ENCODE measurements at regions not wholly inside any gene's neighbourhood (a gene's known extent, or its start where the extent isn't known, plus 50 kb on each side); places are given as distances from the start of the nearest gene placed in this dataset.

- H3K9me3 Mint-ChIP-seq (ENCODE audit: unreplicated experiment): no peaks in the 10 kb centered on the region
- no peaks in the 10 kb centered on the region for H3K36me3 ChIP-seq (ENCODE audit: control insufficient read depth, insufficient read depth, low read length)
- intact Hi-C loops (cut with micrococcal nuclease; ENCODE audit: unreplicated experiment): no loop called here
- no TSS peak for BruUV-seq (replicated peaks)
- DNase-seq: no peak
- no peaks in the 10 kb centered on the region for H3K9me3 ChIP-seq
- H3K27me3 Mint-ChIP-seq (ENCODE audit: insufficient read depth, unreplicated experiment): peaks cover 7% of the 10 kb centered on the region
- H3K27me3 ChIP-seq (replicated peaks; ENCODE audit: control insufficient read depth, insufficient read depth, low read length): no peaks in the 10 kb centered on the region
- H3K4me1 Mint-ChIP-seq (ENCODE audit: low read depth, unreplicated experiment): no peaks in the 10 kb centered on the region
- H3K36me3 Mint-ChIP-seq (ENCODE audit: insufficient read depth, unreplicated experiment): no peaks in the 10 kb centered on the region
- POLR2A ChIA-PET: no interaction called here
- no peak overlapping the region for H3K4me3 Mint-ChIP-seq (ENCODE audit: unreplicated experiment)
- H3K4me1 ChIP-seq: no peaks in the 10 kb centered on the region
- CTCF ChIA-PET: interaction anchor here (0.6 kb wide), 1 partner anchor 273 kb away, joined by 3 read pairs; no protein-coding TSS in a partner anchor
- H3K4me3 ChIP-seq (ENCODE audit: low read depth, low read length): no peak overlapping the region
- H3K27ac Mint-ChIP-seq (ENCODE audit: unreplicated experiment): no peak overlapping the region
- TF ChIP-seq CTCF (IDR thresholded peaks at IDR 0.05; ENCODE audit: insufficient read depth in 1 of 2, low read depth in 1 of 2, low read length in 1 of 2, severe bottlenecking in 1 of 2, unreplicated experiment in 1 of 2): no peak
These were observed 223.7 kb downstream of the CBLN1 start for GRCh38 chr16:49057936-49058335.

- Histone ChIP-seq H3K36me3 (ENCODE audit: control insufficient read depth, insufficient read depth, low read length) (no peaks in the 10 kb centered on the region), H3K27me3 (replicated peaks; ENCODE audit: control insufficient read depth, insufficient read depth, low read length) (no peaks in the 10 kb centered on the region), H3K4me3 (ENCODE audit: low read depth, low read length) (no peak overlapping the region), H3K4me1 (no peaks in the 10 kb centered on the region), H3K9me3 (no peaks in the 10 kb centered on the region)
- peaks cover 7% of the 10 kb centered on the region for H3K27me3 Mint-ChIP-seq (ENCODE audit: insufficient read depth, unreplicated experiment)
- CTCF ChIA-PET: no interaction called here
- no peaks in the 10 kb centered on the region for H3K36me3 Mint-ChIP-seq (ENCODE audit: insufficient read depth, unreplicated experiment)
- POLR2A ChIA-PET: no interaction called here
- TF ChIP-seq CTCF (IDR thresholded peaks at IDR 0.05; ENCODE audit: insufficient read depth in 1 of 2, low read depth in 1 of 2, low read length in 1 of 2, severe bottlenecking in 1 of 2, unreplicated experiment in 1 of 2): no peak
- H3K4me1 Mint-ChIP-seq (ENCODE audit: low read depth, unreplicated experiment): no peaks in the 10 kb centered on the region
- H3K4me3 Mint-ChIP-seq (ENCODE audit: unreplicated experiment): no peak overlapping the region
- no peak overlapping the region for H3K27ac Mint-ChIP-seq (ENCODE audit: unreplicated experiment)
- no peak for DNase-seq
- intact Hi-C loops (cut with micrococcal nuclease; ENCODE audit: unreplicated experiment): no loop called here
- H3K9me3 Mint-ChIP-seq (ENCODE audit: unreplicated experiment): no peaks in the 10 kb centered on the region
- BruUV-seq (replicated peaks): no TSS peak
These were observed 224.2 kb downstream of the CBLN1 start for GRCh38 chr16:49057391-49057790.

- Mint-ChIP-seq H3K27ac (ENCODE audit: unreplicated experiment) (no peak overlapping the region), H3K9me3 (ENCODE audit: unreplicated experiment) (no peaks in the 10 kb centered on the region), H3K4me3 (ENCODE audit: unreplicated experiment) (no peak overlapping the region), H3K27me3 (ENCODE audit: insufficient read depth, unreplicated experiment) (peaks cover 7% of the 10 kb centered on the region), H3K4me1 (ENCODE audit: low read depth, unreplicated experiment) (no peaks in the 10 kb centered on the region), H3K36me3 (ENCODE audit: insufficient read depth, unreplicated experiment) (no peaks in the 10 kb centered on the region)
- intact Hi-C loops (cut with micrococcal nuclease; ENCODE audit: unreplicated experiment): no loop called here
- DNase-seq: no peak
- TF ChIP-seq CTCF (IDR thresholded peaks at IDR 0.05; ENCODE audit: insufficient read depth in 1 of 2, low read depth in 1 of 2, low read length in 1 of 2, severe bottlenecking in 1 of 2, unreplicated experiment in 1 of 2): no peak
- ChIA-PET POLR2A (no interaction called here), CTCF (no interaction called here)
- Histone ChIP-seq H3K9me3 (no peaks in the 10 kb centered on the region), H3K27me3 (replicated peaks; ENCODE audit: control insufficient read depth, insufficient read depth, low read length) (no peaks in the 10 kb centered on the region), H3K36me3 (ENCODE audit: control insufficient read depth, insufficient read depth, low read length) (no peaks in the 10 kb centered on the region), H3K4me3 (ENCODE audit: low read depth, low read length) (no peak overlapping the region), H3K4me1 (no peaks in the 10 kb centered on the region)
- BruUV-seq (replicated peaks): no TSS peak
These were observed 225.1 kb downstream of the CBLN1 start for GRCh38 chr16:49056546-49056945.

Measured in Caco-2 (cell line).